ENCODE measurements at regions not wholly inside any gene's neighbourhood (a gene's known extent, or its start where the extent isn't known, plus 50 kb on each side); places are given as distances from the start of the nearest gene placed in this dataset.

- Histone ChIP-seq H4K20me1 (ENCODE audit: insufficient read depth, low read length) (no peaks in the 10 kb centered on the region), H3K9me3 (ENCODE audit: low read length) (no peaks in the 10 kb centered on the region), H3K9me2 (ENCODE audit: insufficient read depth, low read length) (no peaks in the 10 kb centered on the region), H2AFZ (ENCODE audit: low read length) (no peak overlapping the region), H3K36me3 (ENCODE audit: insufficient read depth, low read length) (no peaks in the 10 kb centered on the region), H3K4me3 (ENCODE audit: low read depth, low read length, poor library complexity, severe bottlenecking) (no peak overlapping the region), H3K4me1 (ENCODE audit: insufficient read depth, low read length, poor library complexity, severe bottlenecking) (no peaks in the 10 kb centered on the region), H3K27ac (ENCODE audit: low read depth, low read length, poor library complexity, severe bottlenecking) (no peak overlapping the region), H3K79me2 (ENCODE audit: insufficient read depth, low read depth, low read length) (no peaks in the 10 kb centered on the region), H3K4me2 (ENCODE audit: low read length) (no peak overlapping the region)
- DNase-seq (ENCODE audit: low spot score) = no peak
- intact Hi-C loops (cut with micrococcal nuclease; ENCODE audit: unreplicated experiment) = no loop called here
- ChIA-PET POLR2A (interaction anchor here (0.6 to 1.3 kb wide), 2 partner anchors 14 to 190 kb away, joined by 3 read pairs; no protein-coding TSS in a partner anchor), CTCF (ENCODE audit: unreplicated experiment) (no interaction called here)
- no TSS peak for BruUV-seq (replicated peaks)
- no peak for TF ChIP-seq CTCF (conservative IDR thresholded peaks at IDR 0.05; ENCODE audit: low read length)
- no peak for TF ChIP-seq EZH2phosphoT487 (IDR thresholded peaks at IDR 0.05; ENCODE audit: borderline replicate concordance, low read depth, low read length)
Observed at GRCh38 chr3:102353148-102353547, 81.7 kb upstream of the ZPLD1 start.

GRCh38 chr3:102353805-102354204 is 81.0 kb upstream of the ZPLD1 start:
- intact Hi-C loops (cut with micrococcal nuclease; ENCODE audit: unreplicated experiment) = no loop called here
- Histone ChIP-seq H3K4me3 (ENCODE audit: low read depth, low read length, poor library complexity, severe bottlenecking) (no peak overlapping the region), H3K9me3 (ENCODE audit: low read length) (no peaks in the 10 kb centered on the region), H3K27ac (ENCODE audit: low read depth, low read length, poor library complexity, severe bottlenecking) (no peak overlapping the region), H2AFZ (ENCODE audit: low read length) (no peak overlapping the region), H3K79me2 (ENCODE audit: insufficient read depth, low read depth, low read length) (no peaks in the 10 kb centered on the region), H3K9me2 (ENCODE audit: insufficient read depth, low read length) (no peaks in the 10 kb centered on the region), H3K4me1 (ENCODE audit: insufficient read depth, low read length, poor library complexity, severe bottlenecking) (no peaks in the 10 kb centered on the region), H4K20me1 (ENCODE audit: insufficient read depth, low read length) (no peaks in the 10 kb centered on the region), H3K36me3 (ENCODE audit: insufficient read depth, low read length) (no peaks in the 10 kb centered on the region), H3K4me2 (ENCODE audit: low read length) (no peak overlapping the region)
- no peak for DNase-seq (ENCODE audit: low spot score)
- POLR2A ChIA-PET = interaction anchor here (0.6 to 1.3 kb wide), 2 partner anchors 15 to 189 kb away, joined by 3 read pairs; no protein-coding TSS in a partner anchor
- CTCF ChIA-PET (ENCODE audit: unreplicated experiment) = no interaction called here
- TF ChIP-seq CTCF (conservative IDR thresholded peaks at IDR 0.05; ENCODE audit: low read length) = no peak
- TF ChIP-seq EZH2phosphoT487 (IDR thresholded peaks at IDR 0.05; ENCODE audit: borderline replicate concordance, low read depth, low read length) = no peak
- no TSS peak for BruUV-seq (replicated peaks)

- Histone ChIP-seq H3K9me3 (ENCODE audit: low read length) (no peaks in the 10 kb centered on the region), H3K79me2 (ENCODE audit: insufficient read depth, low read depth, low read length) (no peaks in the 10 kb centered on the region), H3K4me2 (ENCODE audit: low read length) (no peak overlapping the region), H3K27ac (ENCODE audit: low read depth, low read length, poor library complexity, severe bottlenecking) (no peak overlapping the region), H4K20me1 (ENCODE audit: insufficient read depth, low read length) (no peaks in the 10 kb centered on the region), H3K36me3 (ENCODE audit: insufficient read depth, low read length) (no peaks in the 10 kb centered on the region), H3K4me1 (ENCODE audit: insufficient read depth, low read length, poor library complexity, severe bottlenecking) (no peaks in the 10 kb centered on the region), H3K9me2 (ENCODE audit: insufficient read depth, low read length) (no peaks in the 10 kb centered on the region), H2AFZ (ENCODE audit: low read length) (no peak overlapping the region), H3K4me3 (ENCODE audit: low read depth, low read length, poor library complexity, severe bottlenecking) (no peak overlapping the region)
- no peak for DNase-seq (ENCODE audit: low spot score)
- intact Hi-C loops (cut with micrococcal nuclease; ENCODE audit: unreplicated experiment) = no loop called here
- ChIA-PET POLR2A (no interaction called here), CTCF (ENCODE audit: unreplicated experiment) (no interaction called here)
- BruUV-seq (replicated peaks) = no TSS peak
- no peak for TF ChIP-seq CTCF (conservative IDR thresholded peaks at IDR 0.05; ENCODE audit: low read length)
- no peak for TF ChIP-seq EZH2phosphoT487 (IDR thresholded peaks at IDR 0.05; ENCODE audit: borderline replicate concordance, low read depth, low read length)
Observed at GRCh38 chr3:102354818-102355515, 79.8 kb upstream of the ZPLD1 start.
